B cell (primary cell): ENCODE measurements at regions not wholly inside any gene's neighbourhood (a gene's known extent, or its start where the extent isn't known, plus 50 kb on each side); places are given as distances from the start of the nearest gene placed in this dataset.

Experiments
- ATAC-seq: fragments of 200-7000 bp; cut with Tn5 transposase; one replicate; pipeline ENCODE4 v1.10.0; 2021; ENCODE audit warnings: low read depth, mild to moderate bottlenecking, moderate number of reproducible peaks, moderate library complexity
- CTCF ChIA-PET: fragments of 350-600 bp; sonication (Branson Sonifier 250); formaldehyde crosslinking; loops from one replicate; lab custom pipeline; 2021; ENCODE audit warnings: antibody characterized with exemption, inconsistent platforms; lab: Charles Lee
- POLR2A ChIA-PET: fragments of 350-600 bp; sonication (Branson Sonifier 250); formaldehyde crosslinking; loops from one replicate; lab custom pipeline; 2021; ENCODE audit warnings: antibody characterized with exemption; lab: Charles Lee
- DNase-seq: peaks from one replicate; pipeline ENCODE4 v3.0.0; 2013
- H2AFZ ChIP-seq: 2 replicates; pipeline ENCODE4 v1.6.1; 2012; ENCODE audit warnings: mild to moderate bottlenecking, low read depth, low read length; ENCODE audit not compliant: insufficient read depth, poor library complexity, severe bottlenecking
- H3K27ac ChIP-seq, 2 donors: 1 replicate in 1 of 2; 2 replicates in 1 of 2; pipeline ENCODE4 v1.5.1; 2012 to 2013; ENCODE audit warnings: low read length in 2 of 2, mild to moderate bottlenecking in 2 of 2, moderate library complexity in 1 of 2
- H3K27me3 ChIP-seq, 4 experiments: fragments of 200-600 bp in 1 of 4; sonication (generic) in 1 of 4; replicated peaks in 1 of 4; 1 replicate in 2 of 4; 2 replicates in 2 of 4; pipeline versions ENCODE4 v1.6.1 to v1.7.0; 2013 to 2016; ENCODE audit warnings: low read length in 3 of 4, mild to moderate bottlenecking in 2 of 4, mixed read lengths in 1 of 4, moderate library complexity in 1 of 4; ENCODE audit not compliant: insufficient read depth in 4 of 4, control insufficient read depth in 3 of 4; ENCODE audit errors: control extremely low read depth in 1 of 4
- H3K36me3 ChIP-seq, 2 experiments: replicated peaks in 1 of 2; 1 replicate in 1 of 2; 2 replicates in 1 of 2; pipeline versions ENCODE4 v1.6.1 to v1.7.1; 2013; ENCODE audit warnings: low read length in 1 of 2; ENCODE audit not compliant: insufficient read depth in 2 of 2, control insufficient read depth in 1 of 2; ENCODE audit errors: control extremely low read depth in 1 of 2, extremely low read depth in 1 of 2
- H3K4me1 ChIP-seq, 2 donors: fragments of 200-600 bp in 1 of 2; sonication (generic) in 1 of 2; 1 replicate in 1 of 2; 2 replicates in 1 of 2; pipeline versions ENCODE4 v1.5.1 to v1.6.1; 2013 to 2017; ENCODE audit warnings: low read length in 2 of 2; ENCODE audit not compliant: control insufficient read depth in 2 of 2, insufficient read depth in 2 of 2
- H3K4me2 ChIP-seq: replicated peaks from 2 replicates; pipeline ENCODE3; 2012; ENCODE audit warnings: mild to moderate bottlenecking, low read depth, low read length; ENCODE audit not compliant: poor library complexity, severe bottlenecking
- H3K4me3 ChIP-seq, 5 experiments: fragments of 200-600 bp in 1 of 5; sonication (generic) in 1 of 5; 1 replicate in 3 of 5; 2 replicates in 2 of 5; pipeline versions ENCODE4 v1.5.1 to v1.7.0; 2011 to 2016; ENCODE audit warnings: low read length in 4 of 5, mild to moderate bottlenecking in 4 of 5, low read depth in 2 of 5, control low read depth in 1 of 5, moderate library complexity in 1 of 5; ENCODE audit not compliant: insufficient read depth in 1 of 5; ENCODE audit errors: control extremely low read depth in 1 of 5, extremely low read depth in 1 of 5
- H3K79me2 ChIP-seq: fragments of 200-600 bp; sonication (generic); one replicate; pipeline ENCODE4 v1.6.0; 2016; ENCODE audit warnings: low read length; ENCODE audit not compliant: control insufficient read depth, insufficient read depth
- H3K9ac ChIP-seq: fragments of 200-600 bp; sonication (generic); 2 replicates; pipeline ENCODE4 v1.6.1; 2017; ENCODE audit warnings: mild to moderate bottlenecking, low read length, moderate library complexity
- H3K9me3 ChIP-seq, 3 donors: one replicate each; pipeline versions ENCODE4 v1.6.1 to v1.7.1; 2013; ENCODE audit warnings: low read length in 2 of 3; ENCODE audit not compliant: control insufficient read depth in 2 of 3, insufficient read depth in 1 of 3; ENCODE audit errors: control extremely low read depth in 1 of 3
- H4K20me1 ChIP-seq: 2 replicates; pipeline ENCODE4 v1.6.0; 2012; ENCODE audit warnings: mild to moderate bottlenecking, low read length; ENCODE audit not compliant: insufficient read depth, control insufficient read depth, poor library complexity, severe bottlenecking
- H3K27ac Mint-ChIP-seq: one replicate; pipeline ENCODE4 v1.8.0; 2021; ENCODE audit warnings: mixed read lengths
- H3K27me3 Mint-ChIP-seq: one replicate; pipeline ENCODE4 v1.8.0; 2021; ENCODE audit warnings: mixed read lengths
- H3K4me1 Mint-ChIP-seq: one replicate; pipeline ENCODE4 v1.8.0; 2021; ENCODE audit warnings: mixed read lengths
- H3K4me3 Mint-ChIP-seq: one replicate; pipeline ENCODE4 v1.8.0; 2021; ENCODE audit warnings: mixed read lengths
- H3K9me3 Mint-ChIP-seq: one replicate; pipeline ENCODE4 v1.8.0; 2022; ENCODE audit warnings: mixed read lengths; ENCODE audit not compliant: insufficient read depth
- EZH2 ChIP-seq: IDR thresholded peaks from 2 replicates; pipeline ENCODE4 v1.6.1; 2012; ENCODE audit warnings: borderline replicate concordance, low read depth, mild to moderate bottlenecking, moderate library complexity, low read length; ENCODE audit not compliant: insufficient read depth, poor library complexity, severe bottlenecking
- whole genome bisulfite sequencing: methylation state at CpG from one replicate; pipeline ENCODE4 v1.1.5; 2013; ENCODE audit warnings: missing lambda C conversion rate; ENCODE audit not compliant: insufficient coverage; 5-methylcytosine and 5-hydroxymethylcytosine counted together
- intact Hi-C: fragments of 100-400 bp; cut with micrococcal nuclease; formaldehyde crosslinking; loops from one replicate; pipeline ENCODE4 v1.10.0; 2022
- TF ChIP-seq, protein P1 (sequence below): fragments of 200-600 bp; IDR thresholded peaks from one replicate; pipeline ENCODE4 v1.8.0; 2022; ENCODE audit warnings: antibody characterized with exemption, mild to moderate bottlenecking

- Histone ChIP-seq H4K20me1 (no peaks in the 10 kb centered on the region), H2AFZ (no peak overlapping the region), H3K4me2 (no peak overlapping the region), H3K4me1 (no peaks in the 10 kb centered on the region), H3K27ac (no peak overlapping the region), H3K9me3 (peaks cover 0 to 11% (median 2%) of the 10 kb centered on the region in 3 donors), H3K36me3 (no peaks in the 10 kb centered on the region), H3K9ac (no peak overlapping the region), H3K79me2 (no peaks in the 10 kb centered on the region), H3K27me3 (peaks cover 0 to 9% (median 5%) of the 10 kb centered on the region in 4 experiments), H3K4me3 (no peak overlapping the region)
- 80% methylated on average over 1 of the region's 2 CpGs for whole genome bisulfite sequencing
- ChIA-PET POLR2A (no interaction called here), CTCF (no interaction called here)
- Mint-ChIP-seq H3K4me1 (peaks cover 1% of the 10 kb centered on the region), H3K9me3 (peaks cover 3% of the 10 kb centered on the region), H3K27me3 (peaks cover 17% of the 10 kb centered on the region), H3K27ac (no peak overlapping the region), H3K4me3 (no peak overlapping the region)
- TF ChIP-seq, protein P1, sequence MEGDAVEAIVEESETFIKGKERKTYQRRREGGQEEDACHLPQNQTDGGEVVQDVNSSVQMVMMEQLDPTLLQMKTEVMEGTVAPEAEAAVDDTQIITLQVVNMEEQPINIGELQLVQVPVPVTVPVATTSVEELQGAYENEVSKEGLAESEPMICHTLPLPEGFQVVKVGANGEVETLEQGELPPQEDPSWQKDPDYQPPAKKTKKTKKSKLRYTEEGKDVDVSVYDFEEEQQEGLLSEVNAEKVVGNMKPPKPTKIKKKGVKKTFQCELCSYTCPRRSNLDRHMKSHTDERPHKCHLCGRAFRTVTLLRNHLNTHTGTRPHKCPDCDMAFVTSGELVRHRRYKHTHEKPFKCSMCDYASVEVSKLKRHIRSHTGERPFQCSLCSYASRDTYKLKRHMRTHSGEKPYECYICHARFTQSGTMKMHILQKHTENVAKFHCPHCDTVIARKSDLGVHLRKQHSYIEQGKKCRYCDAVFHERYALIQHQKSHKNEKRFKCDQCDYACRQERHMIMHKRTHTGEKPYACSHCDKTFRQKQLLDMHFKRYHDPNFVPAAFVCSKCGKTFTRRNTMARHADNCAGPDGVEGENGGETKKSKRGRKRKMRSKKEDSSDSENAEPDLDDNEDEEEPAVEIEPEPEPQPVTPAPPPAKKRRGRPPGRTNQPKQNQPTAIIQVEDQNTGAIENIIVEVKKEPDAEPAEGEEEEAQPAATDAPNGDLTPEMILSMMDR = no peak
- TF ChIP-seq EZH2 = no peak
- intact Hi-C loops = no loop called here
- DNase-seq (no peak), ATAC-seq (no peak)
Observed at GRCh38 chr2:234243871-234244565, 193.5 kb downstream of the SPP2 start.

DNA sequence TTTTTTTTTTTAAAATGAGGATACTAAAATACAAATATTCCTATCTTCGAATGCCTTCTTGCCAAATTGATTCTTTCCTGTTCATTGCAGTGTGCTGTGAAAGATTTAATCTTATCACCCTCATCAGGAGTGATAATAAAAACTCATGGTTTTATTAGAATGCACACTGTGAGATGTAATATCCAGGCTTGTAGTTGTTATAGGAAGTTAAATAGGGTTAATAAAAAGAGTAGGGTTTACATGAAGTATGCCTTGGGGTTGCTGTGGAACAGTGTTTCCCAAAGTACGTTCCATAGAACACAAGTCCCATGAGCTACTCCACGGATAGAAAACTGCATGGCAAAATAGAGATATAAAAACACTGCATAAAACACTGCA, 191.9 kb downstream of the SPP2 start:
- Histone ChIP-seq H3K79me2 (no peaks in the 10 kb centered on the region), H3K4me1 (no peaks in the 10 kb centered on the region), H3K27ac (no peak overlapping the region), H3K4me3 (no peak overlapping the region), H3K36me3 (no peaks in the 10 kb centered on the region), H2AFZ (no peak overlapping the region), H3K4me2 (no peak overlapping the region), H4K20me1 (no peaks in the 10 kb centered on the region), H3K9ac (no peak overlapping the region), H3K9me3 (peaks cover 0 to 7% (median 2%) of the 10 kb centered on the region in 3 donors), H3K27me3 (peaks cover 0 to 9% (median 5%) of the 10 kb centered on the region in 4 experiments)
- Mint-ChIP-seq H3K9me3 (peaks cover 3% of the 10 kb centered on the region), H3K4me1 (peaks cover 1% of the 10 kb centered on the region), H3K27ac (no peak overlapping the region), H3K27me3 (peaks cover 17% of the 10 kb centered on the region), H3K4me3 (no peak overlapping the region)
- WGBS = no CpG with 5 or more reads among the region's 3 CpGs
- DNase-seq (no peak), ATAC-seq (no peak)
- TF ChIP-seq, protein P1 = no peak
- no peak for TF ChIP-seq EZH2
- CTCF ChIA-PET = no interaction called here
- POLR2A ChIA-PET = no interaction called here
- intact Hi-C loops = no loop called here
